Epidermal melanocyte (primary cell): ENCODE measurements at regions not wholly inside any gene's neighbourhood (a gene's known extent, or its start where the extent isn't known, plus 50 kb on each side); places are given as distances from the start of the nearest gene placed in this dataset.
"Not testable (repeated sequence)": the region's sequence is repeated elsewhere in the genome, so short reads cannot be mapped to it uniquely, and the experiment has no call there.

ENCODE experiments used
- DNase-seq: peaks from one replicate; pipeline ENCODE4 v3.0.0; 2011; ENCODE audit warnings: low spot score; ENCODE audit not compliant: insufficient read length

DNA sequence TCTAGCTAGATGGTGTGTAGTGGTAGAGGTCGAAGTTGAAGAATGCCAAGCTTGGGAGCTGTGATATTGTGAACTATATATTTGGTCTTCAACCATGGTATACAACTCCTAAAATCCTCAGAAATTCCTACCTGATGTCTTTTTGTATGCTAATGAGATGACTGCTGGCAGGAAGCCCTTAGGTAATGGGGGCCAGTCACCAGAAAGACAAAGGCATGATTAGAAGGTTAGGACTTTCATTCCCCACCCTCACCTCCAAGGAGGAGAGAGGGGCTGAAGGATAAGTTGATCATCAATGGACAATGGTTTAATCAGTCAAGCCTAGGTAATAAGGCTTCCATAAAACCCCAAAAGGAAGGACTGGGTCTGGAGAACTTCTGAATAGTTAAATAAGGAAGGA lies 285.7 kb upstream of the POU5F2 start:
- no peak for DNase-seq

DNA sequence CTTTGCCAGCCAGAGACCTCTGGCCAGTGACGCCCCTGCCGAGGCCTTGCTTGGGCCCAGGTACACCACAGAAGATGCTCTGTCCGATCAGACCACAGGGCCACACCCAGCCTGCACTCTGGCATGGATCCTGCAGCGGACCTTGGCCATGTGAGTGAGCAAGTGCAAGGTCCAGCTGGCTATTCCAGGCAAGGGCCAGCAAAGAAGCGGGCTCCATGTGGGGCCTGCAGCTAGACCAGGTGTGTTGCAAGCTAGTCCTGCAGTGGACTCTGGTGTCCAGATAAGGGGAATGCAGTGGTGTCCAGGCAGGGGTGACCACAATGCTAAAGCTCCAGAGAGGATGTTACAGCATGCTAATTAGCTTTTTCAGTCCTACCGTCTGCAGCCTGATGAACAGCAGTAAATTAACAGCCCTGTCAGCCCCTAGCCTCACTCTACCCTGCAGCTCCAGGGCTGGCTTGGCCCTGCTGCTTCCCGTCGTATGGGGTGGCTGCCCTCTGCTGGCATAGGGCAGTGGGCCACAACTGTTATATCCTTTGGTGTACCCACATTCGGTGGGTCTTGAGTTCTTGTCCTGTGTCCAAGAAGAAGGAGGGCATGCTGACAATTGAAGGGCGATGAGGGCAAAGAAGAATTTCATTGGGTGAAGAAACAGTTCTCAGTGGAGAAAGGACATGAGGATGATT lies 284.5 kb upstream of the POU5F2 start:
- no peak for DNase-seq

DNA sequence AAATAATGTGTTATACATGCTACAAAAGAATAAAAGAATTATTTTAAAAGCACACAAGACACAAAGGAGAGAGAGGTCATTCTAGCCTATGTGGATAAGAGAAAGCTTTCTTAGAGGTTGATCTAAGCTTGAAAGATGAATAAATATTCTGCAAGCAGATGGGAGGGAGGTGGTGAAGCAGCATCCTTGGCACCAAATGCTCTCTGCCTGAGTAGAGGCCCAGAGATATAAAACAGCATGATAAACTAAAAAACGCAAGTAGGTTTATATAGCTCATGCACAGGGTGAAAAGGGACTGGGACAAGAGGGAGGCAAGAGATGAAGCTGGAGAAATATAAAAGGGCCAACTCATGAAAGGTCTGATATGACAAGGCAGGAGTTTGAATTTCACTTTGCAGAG lies 283.2 kb upstream of the POU5F2 start:
- no peak for DNase-seq

DNA sequence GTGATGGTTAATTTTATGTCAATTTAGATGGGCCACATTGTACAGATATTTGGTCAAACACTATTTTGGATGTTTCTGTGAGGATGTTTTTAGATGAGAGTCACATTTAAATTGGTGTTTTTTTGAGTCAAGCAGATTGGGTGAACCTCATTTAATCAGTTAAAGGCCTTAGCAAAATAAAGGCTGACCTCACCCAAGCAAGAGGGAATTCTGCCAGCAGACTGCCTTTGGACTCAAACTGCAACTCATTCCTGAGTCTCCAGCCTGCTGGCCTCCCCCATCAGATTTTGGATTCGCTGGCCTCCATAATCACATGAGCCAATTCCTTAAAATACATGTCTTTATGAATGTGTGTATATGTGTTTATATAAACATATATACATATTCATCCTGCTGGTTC lies 282.7 kb upstream of the POU5F2 start:
- DNase-seq = no peak

DNA sequence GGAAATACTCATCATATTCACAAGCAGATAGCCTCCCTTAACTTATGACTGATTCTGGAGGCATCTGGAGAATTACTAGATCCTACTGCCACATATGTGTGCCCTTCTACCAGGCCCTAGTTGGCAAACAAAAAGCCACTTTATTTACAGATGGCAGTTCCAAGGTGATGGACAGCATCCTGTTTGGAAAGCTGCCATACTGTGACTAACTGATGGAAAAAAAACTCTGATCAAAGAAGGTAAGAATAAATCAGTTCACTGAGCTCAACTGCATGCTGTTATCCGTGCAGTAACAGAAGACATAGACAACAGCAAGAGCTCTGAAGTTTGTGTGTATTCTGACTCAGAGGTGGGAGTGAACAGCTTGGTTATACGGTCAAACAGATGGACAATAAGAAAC lies 279.8 kb upstream of the POU5F2 start:
- peak; percentile 18 for DNase-seq

DNA sequence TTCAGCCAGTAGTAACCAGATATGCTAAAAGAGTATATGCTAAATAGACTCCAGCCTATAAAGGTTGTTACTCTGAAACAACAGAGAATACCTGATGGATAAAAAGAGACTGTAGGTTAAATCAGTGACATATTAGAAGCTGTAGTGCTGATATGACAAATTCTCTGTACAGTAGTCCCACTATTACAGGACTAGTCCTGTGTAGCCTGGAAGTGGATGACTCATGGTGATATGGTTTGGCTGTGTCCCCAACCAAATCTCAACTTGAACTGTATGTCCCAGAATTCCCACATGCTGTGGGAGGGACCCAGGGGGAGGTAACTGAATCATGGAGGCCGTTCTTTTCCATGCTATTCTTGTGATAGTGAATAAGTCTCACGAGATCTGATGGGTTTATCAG lies 276.2 kb upstream of the POU5F2 start:
- DNase-seq = no peak

DNA sequence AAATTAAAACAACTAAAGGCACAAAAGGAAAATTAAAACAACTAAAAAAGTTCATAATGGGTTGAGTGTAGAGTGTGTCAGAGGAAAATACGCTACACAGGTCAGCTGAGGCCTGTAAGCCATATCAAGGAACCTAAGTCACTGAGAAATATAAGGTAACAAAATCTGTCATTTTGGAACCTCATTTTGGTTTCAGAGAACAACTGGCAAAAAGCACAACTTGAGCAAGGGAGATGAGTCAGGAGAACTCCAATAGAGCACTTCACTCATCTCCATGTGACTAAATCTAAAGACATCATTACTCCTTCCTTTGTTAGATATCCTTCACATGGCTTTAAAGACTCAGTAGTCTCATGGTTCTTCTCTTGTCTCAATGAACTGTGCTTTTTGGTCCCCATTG lies 269.4 kb upstream of the POU5F2 start:
- no peak for DNase-seq

DNA sequence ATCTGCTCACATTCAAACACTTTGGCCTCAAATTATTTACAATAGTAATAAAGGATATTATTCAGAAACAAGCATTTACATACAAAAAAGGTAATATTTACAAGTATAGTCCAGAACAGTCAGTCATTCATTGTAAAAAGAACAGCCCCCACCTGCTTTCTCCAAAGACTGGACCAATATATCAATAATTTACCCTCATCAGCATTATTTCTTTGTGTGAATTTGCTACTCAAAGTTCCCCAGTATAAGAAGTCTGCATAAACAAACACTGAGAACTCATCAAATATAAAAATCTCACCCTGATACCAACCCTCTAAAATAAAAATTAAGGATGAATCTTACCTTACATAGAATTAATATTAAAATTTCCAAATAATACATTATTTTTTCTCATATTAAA lies 267.8 kb upstream of the POU5F2 start:
- DNase-seq = no peak

DNA sequence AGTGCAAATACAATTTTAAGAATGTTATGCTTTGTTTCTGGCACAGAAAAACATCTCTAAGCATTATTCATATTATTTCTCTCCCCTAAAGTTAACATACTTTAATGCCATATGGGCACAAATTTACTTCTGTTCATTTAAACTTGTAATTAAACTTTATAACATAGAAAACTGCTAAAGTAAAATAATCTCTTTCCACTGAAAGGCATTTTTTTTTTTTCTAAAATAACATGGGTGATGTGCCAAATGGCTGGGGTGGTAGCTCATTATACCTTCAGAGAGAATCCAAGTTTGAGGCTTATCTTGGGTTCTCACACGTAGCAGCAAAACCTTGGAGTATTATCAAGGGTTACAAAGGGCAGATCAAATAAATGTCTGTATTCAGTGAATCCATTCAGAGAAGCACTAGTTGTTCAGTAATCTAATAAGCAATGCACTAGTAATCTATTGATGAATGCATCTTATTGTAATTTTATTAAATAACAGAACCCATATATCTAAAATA lies 257.6 kb upstream of the POU5F2 start:
- DNase-seq = no peak

DNA sequence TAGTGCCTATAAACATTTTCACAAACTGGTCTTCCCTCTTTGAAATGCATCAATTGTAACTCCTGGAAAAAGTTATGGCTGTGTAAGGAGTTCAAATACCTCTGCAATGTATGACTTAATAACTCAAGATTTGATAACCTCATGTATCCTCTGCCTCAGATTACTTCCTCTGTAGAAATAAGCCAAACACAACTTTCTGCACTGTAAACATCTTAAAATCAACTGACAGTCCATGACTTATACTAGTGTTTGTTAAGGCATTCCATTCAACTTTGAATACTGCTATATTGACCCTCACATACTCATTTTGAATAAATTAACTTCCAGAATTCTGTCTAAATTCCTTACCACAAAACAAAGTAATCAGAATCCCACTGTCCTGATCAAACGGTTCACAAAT lies 256.2 kb upstream of the POU5F2 start:
- no peak for DNase-seq

DNA sequence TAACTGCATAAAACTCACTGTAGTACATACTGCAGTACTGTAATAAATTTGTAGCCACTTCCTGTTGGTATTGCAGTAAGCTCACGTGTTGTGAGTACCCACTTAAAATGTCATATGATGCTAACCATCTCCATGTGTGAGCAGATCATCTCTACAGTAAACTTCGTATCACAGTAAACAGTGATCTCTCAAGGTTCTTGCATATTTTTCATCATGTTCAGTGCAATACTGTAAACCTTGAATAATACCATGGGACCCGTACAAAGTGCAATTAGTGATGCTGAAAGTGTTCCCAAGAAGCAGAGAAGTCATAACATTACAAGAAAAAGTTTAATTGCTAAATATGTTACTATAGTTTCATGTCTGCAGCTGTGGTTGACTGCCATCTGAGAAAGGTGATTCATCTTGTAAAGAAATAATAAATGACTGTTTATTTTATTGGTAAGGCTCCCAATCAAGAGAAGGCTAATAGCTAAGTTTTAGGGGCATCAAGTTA lies 253.8 kb upstream of the POU5F2 start:
- no peak for DNase-seq

DNA sequence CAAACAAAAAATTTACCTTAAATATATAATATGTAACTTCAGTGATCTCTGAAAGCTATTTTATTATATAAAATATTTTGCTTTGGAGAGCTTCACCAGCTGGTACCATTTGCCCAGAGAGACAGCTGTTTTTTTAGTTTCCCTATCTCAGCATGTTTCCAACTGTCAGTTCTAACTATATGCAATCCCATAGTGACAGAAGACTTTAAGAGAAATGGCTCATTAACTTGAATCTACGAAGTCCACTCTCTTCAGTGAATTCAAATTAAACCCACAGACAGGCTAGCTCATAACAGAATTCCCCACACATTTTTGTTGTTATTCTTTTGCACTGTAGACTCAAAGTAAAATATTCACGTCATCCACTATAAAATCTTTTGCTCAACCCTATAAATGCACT lies 251.8 kb upstream of the POU5F2 start:
- no peak for DNase-seq

DNA sequence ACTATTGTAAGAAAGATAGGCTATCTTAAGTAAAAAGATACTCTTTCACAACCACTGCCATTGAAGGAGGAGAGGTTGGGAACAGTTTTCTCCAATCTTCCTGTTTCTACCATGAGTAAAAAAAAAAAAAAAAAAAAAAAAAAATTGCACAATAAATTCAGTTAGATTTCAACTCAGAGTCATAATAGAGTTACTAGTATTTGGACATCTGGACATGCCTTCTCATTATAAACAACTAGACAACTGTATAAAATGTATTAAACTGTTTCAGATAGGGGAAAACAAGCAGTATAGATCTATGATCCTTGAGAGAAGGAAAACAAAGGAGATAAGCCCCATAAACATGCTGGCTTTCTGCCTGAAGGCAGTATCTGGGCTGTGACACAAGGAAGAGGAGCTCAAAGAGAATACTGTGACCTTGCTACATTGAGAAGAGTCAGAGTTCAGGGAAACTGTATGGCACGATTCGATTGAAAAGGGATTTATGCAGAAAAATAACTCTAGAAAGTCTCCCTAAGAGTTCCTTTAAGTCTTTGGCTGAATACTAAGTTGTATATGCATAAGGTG lies 249.2 kb upstream of the POU5F2 start:
- no peak for DNase-seq

DNA sequence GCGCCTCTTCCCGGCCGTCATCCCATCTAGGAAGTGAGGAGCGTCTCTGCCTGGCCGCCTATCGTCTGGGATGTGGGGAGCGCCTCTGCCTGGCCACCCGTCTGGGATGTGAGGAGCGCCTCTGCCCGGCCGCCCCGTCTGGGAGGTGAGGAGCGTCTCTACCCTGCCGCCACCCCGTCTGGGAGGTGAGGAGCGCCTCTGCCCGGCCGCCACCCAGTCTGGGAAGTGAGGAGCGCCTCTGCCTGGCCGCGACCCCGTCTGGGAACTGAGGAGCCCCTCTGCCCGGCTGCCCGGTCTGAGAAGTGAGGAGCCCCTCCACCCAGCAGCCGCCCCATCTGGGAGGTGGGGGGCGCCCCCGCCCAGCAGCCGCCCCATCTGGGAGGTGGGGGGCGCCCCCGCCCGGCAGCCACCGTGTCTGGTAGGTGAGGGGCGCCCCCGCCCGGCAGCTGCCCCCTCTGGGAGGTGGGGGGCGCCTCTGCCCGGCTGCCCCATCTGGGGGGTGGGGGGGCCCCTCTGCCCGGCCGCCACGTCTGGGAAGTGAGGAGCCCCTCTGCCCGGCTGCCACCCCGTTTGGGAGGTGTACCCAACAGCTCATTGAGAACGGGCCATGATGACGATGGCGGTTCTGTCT lies 244.7 kb upstream of the POU5F2 start:
- DNase-seq = not testable (repeated sequence)

DNA sequence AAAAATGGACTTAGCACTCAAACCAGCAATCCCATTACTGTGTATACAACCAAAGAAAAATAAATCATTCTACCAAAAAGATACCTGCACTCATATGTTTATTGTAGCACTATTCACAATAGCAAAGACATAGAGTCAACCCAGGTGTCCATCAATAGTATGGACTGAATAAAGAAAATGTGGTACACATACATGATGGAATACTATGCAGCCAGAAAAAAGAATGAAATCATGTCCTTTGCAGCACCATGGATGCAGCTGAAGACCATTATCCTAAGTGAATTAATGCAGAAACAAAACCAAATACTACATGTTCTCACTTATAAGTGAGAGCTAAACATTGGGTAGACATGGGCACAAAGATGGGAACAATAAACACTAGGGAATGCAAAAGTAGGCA lies 236.8 kb upstream of the POU5F2 start:
- DNase-seq = no peak

DNA sequence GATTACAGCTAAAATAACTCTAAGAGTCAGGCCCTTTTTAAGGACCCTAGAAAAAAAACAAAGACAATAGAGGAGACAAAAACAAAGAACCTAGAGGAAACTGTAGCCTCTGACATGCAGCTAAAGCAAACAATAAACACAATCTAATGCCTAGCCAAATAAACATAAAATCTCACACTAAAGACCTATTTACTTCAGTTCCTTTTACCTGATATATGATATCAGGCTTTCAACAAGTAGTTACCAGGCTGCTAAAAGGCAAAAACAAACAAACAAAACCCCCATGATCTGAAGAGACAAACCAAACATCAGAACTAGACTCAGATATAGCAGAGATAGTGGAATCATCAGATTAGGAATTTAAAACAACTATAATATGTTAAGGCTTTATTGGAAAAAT lies 226.5 kb upstream of the POU5F2 start:
- DNase-seq = no peak

DNA sequence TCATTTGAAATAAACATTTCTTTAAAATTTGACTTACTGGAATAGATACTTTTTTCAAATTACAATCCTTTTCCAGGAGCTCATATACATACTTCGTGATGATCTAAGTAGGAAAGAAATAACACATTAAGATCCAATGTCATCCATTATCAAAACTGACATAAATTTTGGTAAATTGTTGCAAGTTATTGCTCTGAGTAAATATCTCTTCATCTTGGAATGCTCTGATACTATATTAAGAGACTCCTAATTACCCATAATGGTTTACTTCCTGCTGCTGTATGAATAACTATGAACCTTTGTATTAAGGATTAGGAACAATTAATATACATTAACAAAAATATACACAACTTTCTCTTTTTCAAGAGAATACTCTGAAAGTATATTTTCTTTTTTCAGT lies 223.0 kb upstream of the POU5F2 start:
- DNase-seq = no peak

DNA sequence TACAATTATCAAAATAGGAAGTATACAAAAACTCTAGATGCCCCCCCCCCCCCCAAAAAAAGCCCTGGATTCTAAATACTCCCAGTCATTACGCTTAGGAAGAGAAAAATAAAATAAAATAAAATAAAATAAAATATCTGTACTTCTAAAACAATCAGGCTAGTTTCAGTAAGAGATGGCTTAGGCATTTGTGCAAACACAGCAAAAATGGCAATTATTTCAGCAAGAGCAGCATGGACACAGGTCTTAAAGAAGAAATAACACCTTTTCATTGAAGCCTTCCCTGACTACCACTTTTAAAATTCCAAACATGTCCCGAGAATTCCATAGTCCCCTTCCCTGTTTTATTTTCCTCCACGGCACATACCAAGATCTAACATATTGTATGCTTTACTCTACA lies 218.6 kb upstream of the POU5F2 start:
- DNase-seq = no peak

DNA sequence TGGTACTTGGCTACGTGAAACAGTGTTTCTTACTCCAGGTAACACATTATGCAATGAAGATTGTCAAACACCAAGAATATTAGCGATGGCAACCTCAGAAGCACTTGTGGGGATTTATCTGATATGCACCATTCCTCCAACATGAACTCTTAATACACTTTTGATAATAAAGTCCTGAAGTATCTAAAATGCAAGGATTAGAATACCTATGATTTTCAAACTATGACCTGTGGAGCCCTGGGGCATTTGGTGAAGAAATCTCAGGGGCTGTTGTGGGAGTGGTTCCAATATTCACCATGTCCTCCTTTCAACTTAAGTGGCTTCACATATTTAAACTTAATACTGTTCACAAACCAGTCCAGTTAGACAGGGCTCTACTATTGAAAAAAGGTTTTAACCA lies 214.6 kb upstream of the POU5F2 start:
- DNase-seq = no peak

DNA sequence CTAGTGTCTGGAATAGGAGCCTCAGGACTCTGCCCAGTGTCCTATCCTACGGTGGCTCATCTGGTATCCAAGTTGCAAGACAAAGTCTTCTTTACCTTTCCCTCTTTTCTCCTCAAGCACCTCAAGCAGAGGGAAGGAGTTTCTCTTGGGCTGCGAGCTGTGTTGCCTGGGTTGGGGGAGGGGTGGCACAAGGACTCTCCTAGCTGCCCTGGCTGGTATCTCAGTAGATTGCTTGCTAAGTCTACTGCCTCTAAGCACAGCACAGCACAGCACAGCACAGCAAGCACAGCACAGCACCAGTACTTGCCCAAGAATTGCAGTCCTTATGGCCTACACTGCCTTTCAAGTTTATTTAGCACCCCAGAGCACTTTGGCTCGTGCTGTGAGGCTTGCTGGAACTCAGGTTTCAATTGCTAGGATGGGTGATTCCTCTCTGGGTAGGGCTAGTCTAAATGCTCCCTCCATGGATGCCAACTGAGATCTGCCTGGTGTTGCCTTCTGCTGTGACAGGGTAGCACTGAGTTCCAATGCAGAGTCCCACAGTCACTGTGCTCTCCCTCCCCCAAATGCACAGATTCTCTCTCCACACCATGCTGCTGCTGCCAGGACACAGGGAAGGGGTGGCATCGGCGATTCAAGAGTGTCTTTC lies 213.1 kb upstream of the POU5F2 start:
- DNase-seq = no peak

DNA sequence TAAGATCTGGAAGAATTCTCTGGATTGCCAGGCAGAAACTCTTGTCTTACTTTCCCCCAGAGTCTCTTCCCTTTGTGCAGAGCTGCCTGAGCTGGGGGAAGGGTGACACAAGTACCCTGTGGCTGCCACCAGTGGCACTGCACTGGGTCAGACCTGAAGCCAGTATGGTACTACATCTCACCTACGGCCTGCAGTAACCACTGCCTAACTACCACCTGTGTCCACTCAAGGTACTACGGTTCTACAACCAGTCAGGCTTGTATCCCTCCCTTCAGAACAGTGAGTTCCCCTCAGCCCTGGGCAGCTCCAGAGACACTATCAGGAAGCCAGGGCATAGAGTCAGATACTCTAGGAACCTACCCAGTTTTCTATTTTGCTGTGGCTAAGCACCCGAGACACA lies 212.0 kb upstream of the POU5F2 start:
- DNase-seq = no peak

DNA sequence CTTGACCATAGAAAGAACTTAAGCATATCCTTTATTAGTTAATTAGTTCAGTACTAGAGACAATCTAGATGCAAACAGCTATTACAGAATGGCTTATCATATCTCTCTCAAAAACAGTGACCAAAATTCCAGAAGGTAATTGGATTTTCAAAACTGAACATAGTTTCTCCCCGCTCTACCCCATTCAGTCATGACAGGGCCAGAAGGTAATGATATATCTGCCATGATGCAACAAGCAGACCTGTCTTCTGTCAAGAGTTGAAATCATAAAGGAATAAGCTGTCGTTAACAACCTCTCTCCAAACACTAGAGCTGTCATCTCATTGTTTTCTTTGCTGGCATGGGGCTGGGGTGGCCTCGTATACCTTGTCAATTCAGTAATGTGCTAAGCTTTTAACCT lies 200.5 kb upstream of the POU5F2 start:
- no peak for DNase-seq
